Testis (tissue), 2 donors: ENCODE measurements at regions not wholly inside any gene's neighbourhood (a gene's known extent, or its start where the extent isn't known, plus 50 kb on each side); places are given as distances from the start of the nearest gene placed in this dataset.

ENCODE experiments used
- DNase-seq: peaks from one replicate; pipeline ENCODE4 v3.0.0-alpha.2; 2019
- H3K27ac ChIP-seq, 2 donors: fragments of 200-600 bp; sonication (generic); one replicate each; pipeline ENCODE4 v1.5.1; 2019
- H3K27me3 ChIP-seq: fragments of 200-600 bp; sonication (generic); one replicate; pipeline ENCODE4 v1.5.1; 2019
- H3K36me3 ChIP-seq: fragments of 200-600 bp; sonication (generic); one replicate; pipeline ENCODE4 v1.5.1; 2017; ENCODE audit warnings: low read depth; ENCODE audit errors: missing control alignments
- H3K4me1 ChIP-seq: fragments of 200-600 bp; sonication (generic); one replicate; pipeline ENCODE4 v1.5.1; 2019
- H3K4me3 ChIP-seq, 2 donors: fragments of 200-600 bp; sonication (generic); one replicate each; pipeline ENCODE4 v1.5.1; 2017 to 2019
- H3K9me3 ChIP-seq: fragments of 200-600 bp; sonication (generic); one replicate; pipeline ENCODE4 v1.5.1; 2017
- CTCF ChIP-seq, 3 experiments: fragments of 450-650 bp in 2 of 3; fragments of 200-600 bp in 1 of 3; sonication (generic) in 1 of 3; IDR thresholded peaks; one replicate each; pipeline ENCODE4 v1.5.1; 2016 to 2019; ENCODE audit warnings: antibody characterized with exemption in 3 of 3, mild to moderate bottlenecking in 2 of 3, moderate library complexity in 1 of 3
- POLR2A ChIP-seq: fragments of 450-650 bp; IDR thresholded peaks from one replicate; pipeline ENCODE4 v1.6.1; 2017; ENCODE audit warnings: antibody characterized with exemption, mild to moderate bottlenecking, moderate library complexity
- WGBS, 2 donors: methylation state at CpG; one replicate each; pipeline ENCODE4 v1.1.5; 2018; 5-methylcytosine and 5-hydroxymethylcytosine counted together
- intact Hi-C: fragments of 100-400 bp; cut with DNase I; formaldehyde crosslinking; loops from one replicate; pipeline ENCODE4 v1.15.1; 2023; ENCODE audit warnings: low total_unique reads

GRCh38 chr4:110290511-110290910, 92.1 kb upstream of the ELOVL6 start:
- Histone ChIP-seq H3K4me1 (no peaks in the 10 kb centered on the region), H3K36me3 (no peaks in the 10 kb centered on the region), H3K27me3 (no peaks in the 10 kb centered on the region), H3K27ac (no peak overlapping the region), H3K4me3 (no peak overlapping the region), H3K9me3 (no peaks in the 10 kb centered on the region)
- 78 to 82% methylated on average over 1 of the region's 1 CpG for WGBS, 2 donors
- intact Hi-C loops, result no loop called here
- DNase-seq, result no peak
- TF ChIP-seq POLR2A (no peak), CTCF (IDR thresholded peaks at IDR 0.05) (no peak)

GRCh38 chr4:110289601-110290100, 91.2 kb upstream of the ELOVL6 start:
- Histone ChIP-seq H3K9me3 (no peaks in the 10 kb centered on the region), H3K27ac (no peak overlapping the region), H3K4me1 (no peaks in the 10 kb centered on the region), H3K27me3 (no peaks in the 10 kb centered on the region), H3K36me3 (no peaks in the 10 kb centered on the region), H3K4me3 (no peak overlapping the region)
- intact Hi-C loops, result no loop called here
- DNase-seq, result no peak
- WGBS, 2 donors, result 82 to 95% methylated on average over 2 of the region's 2 CpGs
- TF ChIP-seq POLR2A (no peak), CTCF (IDR thresholded peaks at IDR 0.05) (no peak)

GRCh38 chr4:110287130-110287529, 88.7 kb upstream of the ELOVL6 start:
- TF ChIP-seq POLR2A (no peak), CTCF (IDR thresholded peaks at IDR 0.05) (no peak)
- intact Hi-C loops, result no loop called here
- no peak for DNase-seq
- H3K27ac ChIP-seq, result no peak overlapping the region
- H3K36me3 ChIP-seq, result no peaks in the 10 kb centered on the region
- H3K4me3 ChIP-seq, result no peak overlapping the region
- H3K4me1 ChIP-seq, result no peaks in the 10 kb centered on the region
- H3K27me3 ChIP-seq, result no peaks in the 10 kb centered on the region
- no peaks in the 10 kb centered on the region for H3K9me3 ChIP-seq
- 52 to 69% methylated on average over 2 of the region's 2 CpGs for WGBS, 2 donors

- intact Hi-C loops, result no loop called here
- DNase-seq, result no peak
- Histone ChIP-seq H3K27me3 (no peaks in the 10 kb centered on the region), H3K27ac (no peak overlapping the region), H3K9me3 (no peaks in the 10 kb centered on the region), H3K4me1 (no peaks in the 10 kb centered on the region), H3K36me3 (no peaks in the 10 kb centered on the region), H3K4me3 (no peak overlapping the region)
- WGBS, 2 donors, result 83 to 91% methylated on average over 2 of the region's 2 CpGs
- TF ChIP-seq CTCF (IDR thresholded peaks at IDR 0.05), result no peak
- no peak for TF ChIP-seq POLR2A
These were observed 79.7 kb upstream of the ELOVL6 start for GRCh38 chr4:110278127-110278526.

GRCh38 chr4:110275871-110276270, 77.5 kb upstream of the ELOVL6 start:
- no peaks in the 10 kb centered on the region for H3K36me3 ChIP-seq
- H3K9me3 ChIP-seq, result no peaks in the 10 kb centered on the region
- H3K4me3 ChIP-seq, result no peak overlapping the region
- H3K4me1 ChIP-seq, result no peaks in the 10 kb centered on the region
- intact Hi-C loops, result no loop called here
- DNase-seq, result no peak
- TF ChIP-seq POLR2A, result no peak
- TF ChIP-seq CTCF (IDR thresholded peaks at IDR 0.05), result no peak
- no peaks in the 10 kb centered on the region for H3K27me3 ChIP-seq
- H3K27ac ChIP-seq, result no peak overlapping the region
